Lung (tissue), 11 donors: ENCODE measurements at regions not wholly inside any gene's neighbourhood (a gene's known extent, or its start where the extent isn't known, plus 50 kb on each side); places are given as distances from the start of the nearest gene placed in this dataset.

Experiments
- ATAC-seq: fragments of 200-7000 bp; cut with Tn5 transposase; one replicate; pipeline ENCODE4 v1.9.1; 2020; ENCODE audit warnings: moderate number of reproducible peaks; ENCODE audit not compliant: insufficient read depth, low FRiP score
- DNase-seq, 3 donors: peaks; one replicate each; pipeline ENCODE4 v3.0.0-alpha.2; 2013 to 2017
- H3K27ac ChIP-seq, 2 donors: one replicate each; pipeline ENCODE4 v1.5.1; 2013; ENCODE audit warnings: mild to moderate bottlenecking in 2 of 2, moderate library complexity in 2 of 2, control low read depth in 1 of 2, inconsistent platforms in 1 of 2, low read depth in 1 of 2, low read length in 1 of 2
- H3K27me3 ChIP-seq, 3 donors: one replicate each; pipeline ENCODE4 v1.5.1; 2013; ENCODE audit warnings: low read length in 2 of 3; ENCODE audit not compliant: control insufficient read depth in 3 of 3, insufficient read depth in 3 of 3
- H3K36me3 ChIP-seq, 4 donors: one replicate each; pipeline ENCODE4 v1.5.1; 2013; ENCODE audit warnings: low read length in 4 of 4, mild to moderate bottlenecking in 1 of 4, moderate library complexity in 1 of 4; ENCODE audit not compliant: control insufficient read depth in 4 of 4, insufficient read depth in 4 of 4
- H3K4me1 ChIP-seq, 5 donors: one replicate each; pipeline ENCODE4 v1.5.1; 2013; ENCODE audit warnings: low read length in 5 of 5, mild to moderate bottlenecking in 2 of 5, moderate library complexity in 1 of 5; ENCODE audit not compliant: control insufficient read depth in 5 of 5, insufficient read depth in 5 of 5
- H3K4me3 ChIP-seq: one replicate; pipeline ENCODE4 v1.5.1; 2013; ENCODE audit warnings: mild to moderate bottlenecking, control low read depth, moderate library complexity
- H3K9ac ChIP-seq, 2 donors: one replicate each; pipeline ENCODE4 v1.5.1; 2013; ENCODE audit warnings: low read length in 2 of 2, control low read depth in 1 of 2; ENCODE audit not compliant: insufficient read depth in 1 of 2
- H3K9me3 ChIP-seq, 4 donors: one replicate each; pipeline ENCODE4 v1.5.1; 2013; ENCODE audit warnings: low read length in 3 of 4, mild to moderate bottlenecking in 1 of 4, moderate library complexity in 1 of 4; ENCODE audit not compliant: control insufficient read depth in 4 of 4, insufficient read depth in 3 of 4
- WGBS, 2 donors: extraction: QIAGEN DNeasy Blood & Tissue Kit; methylation state at CpG; one replicate each; pipeline ENCODE4 v1.1.7; 2013; 5-methylcytosine and 5-hydroxymethylcytosine counted together
- TF ChIP-seq, protein P1 (sequence below): IDR thresholded peaks from 2 replicates; pipeline ENCODE4 v1.5.1; 2012; ENCODE audit warnings: mild to moderate bottlenecking; ENCODE audit errors: control extremely low read depth, extremely low read depth
- donor health status: control.
- donor health status: control.
- donor health status: Bipolar disorder and iron deficiency.
- donor health status: healthy.
- donor health status: DM: yes; HTN: yes; CAD: no.

DNA sequence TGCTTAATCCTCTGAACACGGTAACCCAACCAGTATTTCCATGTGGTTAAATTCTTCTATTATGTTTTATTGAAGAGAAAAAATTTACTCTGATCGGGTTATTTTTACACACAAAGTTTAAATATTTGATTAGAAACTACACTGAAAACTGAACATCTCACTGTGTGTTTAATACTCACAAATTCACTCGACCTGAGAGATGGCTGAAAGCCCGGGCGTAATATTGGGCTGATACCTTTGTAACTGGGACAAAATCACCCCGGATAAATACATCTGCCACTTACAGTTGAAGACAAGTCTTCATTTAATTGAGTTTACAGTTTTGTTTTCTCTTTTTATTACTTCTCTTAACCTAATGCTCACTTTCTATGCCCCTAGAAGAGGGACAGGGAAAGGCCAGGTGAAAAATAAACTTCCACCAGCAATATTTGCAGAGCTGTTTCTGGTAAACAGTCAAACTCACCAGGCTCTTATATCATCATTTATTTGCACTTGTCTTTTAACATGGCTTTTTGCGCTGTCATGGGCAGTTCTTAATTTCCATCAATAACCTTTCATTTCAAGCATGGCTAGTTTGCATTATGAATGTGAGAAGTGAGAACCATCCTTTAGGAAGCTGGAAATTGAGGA is 145.6 kb upstream of the TMCO5A start:
- peaks cover 0 to 3% (median 0%) of the 10 kb centered on the region in 5 donors for H3K4me1 ChIP-seq
- ATAC-seq (no peak), DNase-seq (no peak)
- no peak overlapping the region for H3K27ac ChIP-seq
- 84 to 90% methylated on average over 7 of the region's 7 CpGs for WGBS, 2 donors
- no peaks in the 10 kb centered on the region for H3K9me3 ChIP-seq
- TF ChIP-seq, protein P1, sequence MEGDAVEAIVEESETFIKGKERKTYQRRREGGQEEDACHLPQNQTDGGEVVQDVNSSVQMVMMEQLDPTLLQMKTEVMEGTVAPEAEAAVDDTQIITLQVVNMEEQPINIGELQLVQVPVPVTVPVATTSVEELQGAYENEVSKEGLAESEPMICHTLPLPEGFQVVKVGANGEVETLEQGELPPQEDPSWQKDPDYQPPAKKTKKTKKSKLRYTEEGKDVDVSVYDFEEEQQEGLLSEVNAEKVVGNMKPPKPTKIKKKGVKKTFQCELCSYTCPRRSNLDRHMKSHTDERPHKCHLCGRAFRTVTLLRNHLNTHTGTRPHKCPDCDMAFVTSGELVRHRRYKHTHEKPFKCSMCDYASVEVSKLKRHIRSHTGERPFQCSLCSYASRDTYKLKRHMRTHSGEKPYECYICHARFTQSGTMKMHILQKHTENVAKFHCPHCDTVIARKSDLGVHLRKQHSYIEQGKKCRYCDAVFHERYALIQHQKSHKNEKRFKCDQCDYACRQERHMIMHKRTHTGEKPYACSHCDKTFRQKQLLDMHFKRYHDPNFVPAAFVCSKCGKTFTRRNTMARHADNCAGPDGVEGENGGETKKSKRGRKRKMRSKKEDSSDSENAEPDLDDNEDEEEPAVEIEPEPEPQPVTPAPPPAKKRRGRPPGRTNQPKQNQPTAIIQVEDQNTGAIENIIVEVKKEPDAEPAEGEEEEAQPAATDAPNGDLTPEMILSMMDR, result no peak
- no peak overlapping the region for H3K9ac ChIP-seq
- no peak overlapping the region for H3K4me3 ChIP-seq
- no peaks in the 10 kb centered on the region for H3K27me3 ChIP-seq
- no peaks in the 10 kb centered on the region for H3K36me3 ChIP-seq

DNA sequence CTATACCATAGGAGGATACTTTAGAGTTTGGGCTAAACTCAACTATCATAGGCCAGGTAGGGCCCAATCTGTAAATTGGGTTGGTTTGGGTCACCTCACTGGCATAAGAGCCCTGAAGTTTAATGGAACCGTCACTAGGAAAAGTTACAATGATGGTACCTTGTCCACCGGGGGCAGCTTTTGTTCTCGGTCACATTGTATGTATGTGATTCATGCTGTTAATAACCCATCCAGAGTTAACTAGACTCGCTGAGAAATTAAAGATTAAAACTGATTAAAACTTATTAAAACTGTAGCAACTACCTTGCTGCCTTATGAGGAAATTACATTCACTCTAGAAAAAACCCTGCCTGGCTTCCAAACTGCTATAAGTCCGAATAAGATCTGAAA is 145.0 kb upstream of the TMCO5A start:
- ATAC-seq (no peak), DNase-seq (no peak)
- H3K27ac ChIP-seq, result no peak overlapping the region
- no peaks in the 10 kb centered on the region for H3K9me3 ChIP-seq
- no peak overlapping the region for H3K9ac ChIP-seq
- no peaks in the 10 kb centered on the region for H3K27me3 ChIP-seq
- TF ChIP-seq, protein P1, result no peak
- peaks cover 0 to 3% (median 0%) of the 10 kb centered on the region in 5 donors for H3K4me1 ChIP-seq
- H3K36me3 ChIP-seq, result no peaks in the 10 kb centered on the region
- WGBS, 2 donors, result 90 to 91% methylated on average over 5 of the region's 5 CpGs
- H3K4me3 ChIP-seq, result no peak overlapping the region

DNA sequence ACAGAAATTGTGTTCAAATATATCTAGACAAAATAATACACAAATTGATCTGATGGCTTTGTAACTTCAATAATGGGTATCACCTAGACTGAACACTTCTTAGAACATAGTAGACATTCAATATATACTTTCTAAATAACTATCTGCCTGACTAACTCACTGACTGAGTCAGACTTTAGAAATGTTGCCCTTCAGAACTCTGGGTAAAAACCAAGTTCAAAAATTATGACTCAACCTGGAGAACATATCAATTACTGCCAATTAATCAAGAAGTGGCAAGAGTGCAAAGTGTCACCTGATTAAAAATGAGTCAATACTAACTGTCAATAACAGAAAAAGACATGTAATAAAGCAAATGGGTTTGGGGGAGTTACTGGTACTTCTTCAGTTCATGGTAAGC is 144.6 kb upstream of the TMCO5A start:
- no peaks in the 10 kb centered on the region for H3K36me3 ChIP-seq
- TF ChIP-seq, protein P1, result no peak
- peaks cover 0 to 3% (median 0%) of the 10 kb centered on the region in 5 donors for H3K4me1 ChIP-seq
- no peak overlapping the region for H3K27ac ChIP-seq
- no peak overlapping the region for H3K9ac ChIP-seq
- H3K4me3 ChIP-seq, result no peak overlapping the region
- H3K9me3 ChIP-seq, result no peaks in the 10 kb centered on the region
- DNase-seq (no peak), ATAC-seq (no peak)
- H3K27me3 ChIP-seq, result no peaks in the 10 kb centered on the region

DNA sequence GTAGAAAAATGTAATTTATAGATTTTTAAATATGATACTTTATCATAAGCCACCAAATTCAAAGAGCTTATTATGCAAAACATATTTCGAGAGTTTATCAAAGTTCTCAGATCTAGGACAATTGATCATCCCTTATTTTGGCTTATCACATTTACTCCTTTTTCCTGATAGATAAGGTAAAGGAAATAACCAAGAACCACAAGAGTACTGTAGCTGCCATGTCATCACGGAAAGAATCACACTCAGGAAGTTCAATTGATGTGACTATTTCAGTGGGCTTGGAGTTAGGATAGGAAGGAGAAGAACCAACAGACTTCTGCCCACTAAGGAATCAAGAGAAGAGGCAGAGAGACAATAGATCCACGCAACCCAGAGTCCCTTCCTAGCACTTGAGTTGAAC is 142.7 kb upstream of the TMCO5A start:
- DNase-seq (no peak), ATAC-seq (no peak)
- TF ChIP-seq, protein P1, result no peak
- no peaks in the 10 kb centered on the region for H3K27me3 ChIP-seq
- no peak overlapping the region for H3K9ac ChIP-seq
- H3K36me3 ChIP-seq, result no peaks in the 10 kb centered on the region
- WGBS, 2 donors, result 52 to 57% methylated on average over 3 of the region's 3 CpGs
- H3K9me3 ChIP-seq, result no peaks in the 10 kb centered on the region
- no peak overlapping the region for H3K27ac ChIP-seq
- peaks cover 0 to 3% (median 0%) of the 10 kb centered on the region in 5 donors for H3K4me1 ChIP-seq
- no peak overlapping the region for H3K4me3 ChIP-seq
